Caco-2 (cell line): ENCODE measurements at regions not wholly inside any gene's neighbourhood (a gene's known extent, or its start where the extent isn't known, plus 50 kb on each side); places are given as distances from the start of the nearest gene placed in this dataset.

Experiments
- BruUV-seq: library from RNA; stranded (reverse); fragments of 400-500 nt; replicated peaks from 2 replicates; lab custom pipeline; 2021; lab: Mats Ljungman, UMichigan
- CTCF ChIA-PET: fragments of 300-600 bp; sonication (Branson Sonifier 250); formaldehyde crosslinking; loops from one replicate; lab custom pipeline; 2022; ENCODE audit warnings: antibody characterized with exemption; lab: Charles Lee
- POLR2A ChIA-PET: fragments of 300-600 bp; sonication (Branson Sonifier 250); formaldehyde crosslinking; loops from one replicate; lab custom pipeline; 2022; ENCODE audit warnings: antibody characterized with exemption; lab: Charles Lee
- DNase-seq, 2 experiments: peaks; one replicate each; pipeline versions ENCODE4 v3.0.0 to v3.0.0-alpha.2; 2020 to 2022
- H3K27me3 ChIP-seq: replicated peaks from 2 replicates; pipeline ENCODE4 v1.6.0; 2011; ENCODE audit warnings: low read length; ENCODE audit not compliant: control insufficient read depth, insufficient read depth
- H3K36me3 ChIP-seq: 2 replicates; pipeline ENCODE4 v1.5.1; 2011; ENCODE audit warnings: low read length; ENCODE audit not compliant: control insufficient read depth, insufficient read depth
- H3K4me1 ChIP-seq: fragments of 250-450 bp; sonication (Bioruptor Pico); 2 replicates; pipeline ENCODE4 v1.5.1; 2020; ENCODE audit warnings: mild to moderate bottlenecking
- H3K4me3 ChIP-seq: 2 replicates; pipeline ENCODE4 v1.5.1; 2011; ENCODE audit warnings: low read depth, mild to moderate bottlenecking, control low read depth, low read length
- H3K9me3 ChIP-seq: fragments of 250-450 bp; sonication (Bioruptor Pico); 2 replicates; pipeline ENCODE4 v1.5.1; 2020; ENCODE audit warnings: mild to moderate bottlenecking, moderate library complexity
- H3K27ac Mint-ChIP-seq: one replicate; pipeline ENCODE4 v1.8.0; 2022; ENCODE audit warnings: mixed read lengths; ENCODE audit not compliant: unreplicated experiment
- H3K27me3 Mint-ChIP-seq: one replicate; pipeline ENCODE4 v1.8.0; 2022; ENCODE audit warnings: mixed read lengths; ENCODE audit not compliant: insufficient read depth, unreplicated experiment
- H3K36me3 Mint-ChIP-seq: one replicate; pipeline ENCODE4 v1.8.0; 2022; ENCODE audit warnings: mild to moderate bottlenecking, mixed read lengths; ENCODE audit not compliant: insufficient read depth, unreplicated experiment
- H3K4me1 Mint-ChIP-seq: one replicate; pipeline ENCODE4 v1.8.0; 2022; ENCODE audit warnings: low read depth, mixed read lengths; ENCODE audit not compliant: unreplicated experiment
- H3K4me3 Mint-ChIP-seq: one replicate; pipeline ENCODE4 v1.8.0; 2022; ENCODE audit warnings: mild to moderate bottlenecking, moderate library complexity, mixed read lengths; ENCODE audit not compliant: unreplicated experiment
- H3K9me3 Mint-ChIP-seq: one replicate; pipeline ENCODE4 v1.8.0; 2022; ENCODE audit warnings: mixed read lengths; ENCODE audit not compliant: unreplicated experiment
- intact Hi-C: fragments of 100-400 bp; cut with micrococcal nuclease; formaldehyde crosslinking; loops from one replicate; pipeline ENCODE4 v1.10.0; 2022; ENCODE audit not compliant: unreplicated experiment
- TF ChIP-seq, protein P1 (sequence below), 2 experiments: fragments of 200-600 bp in 1 of 2; IDR thresholded peaks; 1 replicate in 1 of 2; 2 replicates in 1 of 2; pipeline versions ENCODE4 v1.5.1 to v1.8.0; 2011 to 2022; ENCODE audit warnings: antibody characterized with exemption in 1 of 2, control low read depth in 1 of 2, inconsistent platforms in 1 of 2, low read depth in 1 of 2, low read length in 1 of 2, mild to moderate bottlenecking in 1 of 2, moderate library complexity in 1 of 2; ENCODE audit not compliant: insufficient read depth in 1 of 2, severe bottlenecking in 1 of 2, unreplicated experiment in 1 of 2

DNA sequence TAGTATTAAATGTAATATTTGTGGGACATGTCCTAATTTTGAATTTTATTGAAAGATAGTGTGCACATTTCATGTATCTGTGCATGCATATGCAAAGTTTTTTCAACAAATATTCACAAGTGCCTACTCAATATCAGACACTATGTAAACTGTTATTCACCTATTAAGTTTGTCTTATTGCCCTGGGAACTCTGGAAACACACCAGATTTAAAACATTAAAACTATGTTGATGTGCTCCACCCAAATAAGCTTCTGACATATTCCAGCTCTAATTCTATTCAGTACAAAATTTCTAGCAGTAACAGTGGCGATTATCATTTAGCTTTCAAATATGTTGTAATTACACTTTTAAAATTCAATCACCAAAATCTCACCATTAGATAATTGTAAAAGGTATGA lies 183.1 kb upstream of the TTC29 start:
- H3K4me3 ChIP-seq: no peak overlapping the region
- no TSS peak for BruUV-seq
- Mint-ChIP-seq H3K4me3 (no peak overlapping the region), H3K27ac (no peak overlapping the region), H3K4me1 (no peaks in the 10 kb centered on the region), H3K9me3 (no peaks in the 10 kb centered on the region), H3K27me3 (peaks cover 6% of the 10 kb centered on the region), H3K36me3 (no peaks in the 10 kb centered on the region)
- intact Hi-C loops: no loop called here
- TF ChIP-seq, protein P1, sequence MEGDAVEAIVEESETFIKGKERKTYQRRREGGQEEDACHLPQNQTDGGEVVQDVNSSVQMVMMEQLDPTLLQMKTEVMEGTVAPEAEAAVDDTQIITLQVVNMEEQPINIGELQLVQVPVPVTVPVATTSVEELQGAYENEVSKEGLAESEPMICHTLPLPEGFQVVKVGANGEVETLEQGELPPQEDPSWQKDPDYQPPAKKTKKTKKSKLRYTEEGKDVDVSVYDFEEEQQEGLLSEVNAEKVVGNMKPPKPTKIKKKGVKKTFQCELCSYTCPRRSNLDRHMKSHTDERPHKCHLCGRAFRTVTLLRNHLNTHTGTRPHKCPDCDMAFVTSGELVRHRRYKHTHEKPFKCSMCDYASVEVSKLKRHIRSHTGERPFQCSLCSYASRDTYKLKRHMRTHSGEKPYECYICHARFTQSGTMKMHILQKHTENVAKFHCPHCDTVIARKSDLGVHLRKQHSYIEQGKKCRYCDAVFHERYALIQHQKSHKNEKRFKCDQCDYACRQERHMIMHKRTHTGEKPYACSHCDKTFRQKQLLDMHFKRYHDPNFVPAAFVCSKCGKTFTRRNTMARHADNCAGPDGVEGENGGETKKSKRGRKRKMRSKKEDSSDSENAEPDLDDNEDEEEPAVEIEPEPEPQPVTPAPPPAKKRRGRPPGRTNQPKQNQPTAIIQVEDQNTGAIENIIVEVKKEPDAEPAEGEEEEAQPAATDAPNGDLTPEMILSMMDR (IDR thresholded peaks at IDR 0.05; ENCODE audit: insufficient read depth in 1 of 2, low read depth in 1 of 2, low read length in 1 of 2, severe bottlenecking in 1 of 2, unreplicated experiment in 1 of 2): no peak
- no peaks in the 10 kb centered on the region for H3K36me3 ChIP-seq
- H3K4me1 ChIP-seq: no peaks in the 10 kb centered on the region
- ChIA-PET CTCF (no interaction called here), POLR2A (no interaction called here)
- H3K27me3 ChIP-seq: no peaks in the 10 kb centered on the region
- no peak for DNase-seq
- H3K9me3 ChIP-seq: no peaks in the 10 kb centered on the region

DNA sequence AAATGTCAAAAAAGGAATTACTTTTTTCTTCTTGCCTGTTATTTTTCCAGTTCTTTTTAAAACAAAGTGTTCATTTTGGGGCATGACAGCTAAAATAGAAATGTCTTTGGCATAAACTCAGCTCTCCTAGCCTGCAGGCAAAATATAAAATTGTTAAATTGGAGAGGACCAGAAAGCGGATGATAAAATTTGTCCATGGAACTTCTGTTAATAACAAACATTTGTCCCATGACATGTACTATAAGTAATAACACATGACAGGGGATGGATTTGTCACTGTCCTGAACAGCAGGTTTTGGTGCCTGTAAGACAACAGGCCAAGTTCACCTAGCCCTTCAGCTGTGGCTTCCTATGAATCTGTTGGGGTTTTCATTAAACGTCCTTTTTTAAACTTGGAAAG lies 184.0 kb upstream of the TTC29 start:
- no peak for DNase-seq
- TF ChIP-seq, protein P1 (IDR thresholded peaks at IDR 0.05; ENCODE audit: insufficient read depth in 1 of 2, low read depth in 1 of 2, low read length in 1 of 2, severe bottlenecking in 1 of 2, unreplicated experiment in 1 of 2): no peak
- Mint-ChIP-seq H3K9me3 (no peaks in the 10 kb centered on the region), H3K4me1 (no peaks in the 10 kb centered on the region), H3K27me3 (no peaks in the 10 kb centered on the region), H3K4me3 (no peak overlapping the region), H3K36me3 (no peaks in the 10 kb centered on the region), H3K27ac (no peak overlapping the region)
- Histone ChIP-seq H3K4me1 (no peaks in the 10 kb centered on the region), H3K36me3 (no peaks in the 10 kb centered on the region), H3K9me3 (no peaks in the 10 kb centered on the region), H3K4me3 (no peak overlapping the region), H3K27me3 (no peaks in the 10 kb centered on the region)
- intact Hi-C loops: no loop called here
- POLR2A ChIA-PET: no interaction called here
- CTCF ChIA-PET: no interaction called here
- no TSS peak for BruUV-seq

DNA sequence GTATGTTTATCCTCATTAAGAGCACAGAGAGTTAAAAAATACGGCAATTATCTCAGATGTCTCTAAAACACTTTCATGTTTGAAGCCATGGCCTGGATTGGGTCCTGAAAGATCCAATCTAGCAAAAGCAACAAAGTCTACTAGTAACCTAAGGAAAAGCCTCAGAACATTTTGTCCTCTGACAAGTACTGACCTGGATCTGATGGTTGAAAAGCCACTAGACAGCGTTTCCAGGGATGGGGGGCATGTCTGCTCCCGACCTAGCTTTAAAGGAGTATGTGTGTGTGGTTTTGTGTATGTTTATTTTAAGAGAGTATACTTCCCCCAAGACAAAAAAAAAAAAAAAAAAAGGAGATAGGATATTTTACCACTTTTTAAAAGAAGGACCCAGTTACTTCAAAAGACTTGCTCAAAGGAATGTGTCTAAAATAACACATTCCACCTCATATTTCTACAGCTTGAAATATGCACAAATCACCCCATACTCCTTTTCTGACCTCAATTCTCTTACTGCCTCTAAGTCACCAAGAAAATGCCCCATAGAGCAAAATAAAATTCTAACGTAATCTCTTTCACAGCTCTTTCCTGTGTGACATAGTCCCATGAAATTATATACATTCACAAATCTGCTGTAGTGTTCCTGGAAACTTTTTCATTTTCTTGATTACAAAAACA lies 189.0 kb upstream of the TTC29 start:
- H3K4me3 Mint-ChIP-seq: no peak overlapping the region
- DNase-seq: no peak
- no peaks in the 10 kb centered on the region for H3K9me3 ChIP-seq
- CTCF ChIA-PET: no interaction called here
- no peak overlapping the region for H3K27ac Mint-ChIP-seq
- intact Hi-C loops: no loop called here
- no peak overlapping the region for H3K4me3 ChIP-seq
- no peaks in the 10 kb centered on the region for H3K27me3 ChIP-seq
- no peaks in the 10 kb centered on the region for H3K4me1 ChIP-seq
- no peaks in the 10 kb centered on the region for H3K9me3 Mint-ChIP-seq
- POLR2A ChIA-PET: no interaction called here
- TF ChIP-seq, protein P1 (IDR thresholded peaks at IDR 0.05; ENCODE audit: insufficient read depth in 1 of 2, low read depth in 1 of 2, low read length in 1 of 2, severe bottlenecking in 1 of 2, unreplicated experiment in 1 of 2): no peak
- BruUV-seq: no TSS peak
- no peaks in the 10 kb centered on the region for H3K36me3 Mint-ChIP-seq
- no peaks in the 10 kb centered on the region for H3K4me1 Mint-ChIP-seq
- peaks cover 9% of the 10 kb centered on the region for H3K27me3 Mint-ChIP-seq
- H3K36me3 ChIP-seq: no peaks in the 10 kb centered on the region
